ENCODE measurements at regions not wholly inside any gene's neighbourhood (a gene's known extent, or its start where the extent isn't known, plus 50 kb on each side); places are given as distances from the start of the nearest gene placed in this dataset.
"Not testable (repeated sequence)": the region's sequence is repeated elsewhere in the genome, so short reads cannot be mapped to it uniquely, and the experiment has no call there.

DNA sequence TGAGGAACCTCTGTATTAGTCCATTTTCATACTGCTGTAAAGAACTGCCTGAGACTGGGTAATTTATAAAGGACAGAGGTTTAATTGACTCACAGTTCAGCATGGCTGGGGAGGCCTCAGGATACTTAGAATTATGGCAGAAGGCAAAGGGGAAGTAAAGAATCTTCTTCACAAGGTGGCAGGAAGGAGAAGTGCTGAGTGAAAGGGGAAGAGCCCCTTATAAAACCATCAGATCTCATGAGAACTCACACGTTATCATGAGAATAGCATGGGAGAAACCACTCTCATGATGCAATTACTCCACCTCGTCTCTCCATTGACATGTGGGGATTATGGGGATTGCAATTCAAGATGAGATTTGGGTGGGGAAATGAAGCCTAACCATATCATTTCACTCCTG is 211.4 kb upstream of the TUT7 start:
- not testable (repeated sequence) for TF ChIP-seq CTCF (conservative IDR thresholded peaks at IDR 0.05 in 1 of 2, IDR thresholded peaks at IDR 0.05 in 1 of 2; ENCODE audit: low read depth in 1 of 2, low read length in 2 of 2); EZH2 (IDR thresholded peaks at IDR 0.05; ENCODE audit: low read length, missing control alignments)

Measured in fibroblast of lung (primary cell).